Stimulated activated CD4-positive, alpha-beta T cell treated with anti-CD3 and anti-CD28 coated beads, Interleukin-12 subunit alpha, Interleukin-12 subunit beta, amount 100 ng/mL, for 24 hours (primary cell): ENCODE measurements at regions not wholly inside any gene's neighbourhood (a gene's known extent, or its start where the extent isn't known, plus 50 kb on each side); places are given as distances from the start of the nearest gene placed in this dataset.
"Not testable (repeated sequence)": the region's sequence is repeated elsewhere in the genome, so short reads cannot be mapped to it uniquely, and the experiment has no call there.

ENCODE experiments used
- DNase-seq, 2 experiments: peaks; one replicate each; pipeline ENCODE4 v3.0.0-alpha.2; 2020; ENCODE audit warnings: low read depth in 2 of 2

- DNase-seq: no peak
Observed at GRCh38 chr1:233788687-233789086, 115.8 kb upstream of the SLC35F3 start.

DNA sequence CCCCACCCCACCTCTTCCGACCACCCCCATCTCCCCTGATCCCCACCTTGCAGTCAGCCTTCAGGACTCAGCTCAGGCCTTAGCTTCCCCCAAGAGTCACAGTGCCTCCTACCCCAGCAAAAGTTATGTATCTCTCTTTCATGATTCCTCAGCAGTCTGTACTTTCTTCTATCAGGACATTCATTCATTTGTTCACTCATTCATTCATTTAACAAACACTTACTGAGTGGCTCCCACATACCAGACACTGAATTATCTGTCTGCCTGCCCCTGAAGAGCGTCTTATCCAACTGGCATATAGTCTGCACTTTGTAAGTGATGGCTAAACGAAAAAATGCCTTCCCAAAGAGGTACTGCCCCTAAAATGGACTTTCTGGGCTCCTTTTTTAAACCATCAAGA lies 114.4 kb upstream of the SLC35F3 start:
- DNase-seq: no peak

DNA sequence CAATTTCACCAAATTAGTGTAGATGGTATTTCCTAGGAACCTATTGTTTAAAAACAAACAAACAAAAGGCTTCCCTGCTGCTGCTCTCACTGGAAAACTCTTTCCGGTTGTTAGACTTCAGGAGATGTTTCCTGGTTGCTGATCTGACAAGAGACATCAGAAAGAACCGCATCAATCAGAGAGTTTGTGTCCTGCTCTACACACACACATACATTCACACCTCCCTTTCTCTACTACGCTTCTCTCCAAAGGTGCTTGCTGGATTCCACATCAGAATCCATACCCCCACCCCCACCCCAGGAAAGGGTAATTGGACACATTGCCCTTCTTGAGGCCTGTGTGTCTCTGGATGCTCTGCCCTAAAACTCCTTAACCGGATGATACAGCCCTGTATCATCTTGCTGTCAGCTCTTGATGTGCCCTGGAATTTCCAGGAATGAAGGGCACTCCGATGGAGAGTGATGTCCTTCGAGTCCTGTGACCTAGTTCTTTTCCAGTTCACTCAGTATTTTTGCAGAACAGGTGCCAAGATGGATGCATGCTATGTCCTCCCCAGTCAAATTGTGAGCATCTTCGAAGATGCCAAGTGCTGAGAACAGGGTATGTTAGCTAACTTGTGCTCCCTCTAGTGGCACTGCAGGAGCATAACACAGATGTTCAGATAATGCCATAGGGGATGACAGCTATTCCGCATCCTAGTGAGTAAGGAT lies 113.7 kb upstream of the SLC35F3 start:
- DNase-seq: peak in 1 of 2 experiments; percentile 2

- no peak for DNase-seq
Observed at GRCh38 chr1:233791372-233791703, 113.1 kb upstream of the SLC35F3 start.

DNA sequence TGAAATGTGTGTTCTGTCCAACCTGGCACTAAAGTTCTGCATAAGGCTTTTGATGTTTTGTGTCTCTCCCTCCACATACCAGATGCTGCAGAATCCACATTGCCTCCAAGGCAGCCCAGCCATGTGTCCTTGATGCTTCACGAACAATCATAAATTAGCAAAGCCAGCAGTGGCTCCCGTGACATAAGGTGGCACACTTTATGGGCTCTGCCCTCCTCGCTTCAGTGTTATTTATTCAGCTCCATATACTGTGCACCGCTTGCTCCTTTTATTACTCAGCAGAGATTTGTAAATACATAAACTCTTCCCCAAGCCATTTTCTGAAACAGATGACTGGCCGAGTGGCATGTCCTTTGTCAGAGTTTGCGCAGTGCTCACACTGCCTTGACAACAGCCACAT lies 112.8 kb upstream of the SLC35F3 start:
- DNase-seq: no peak

GRCh38 chr1:233794863-233795262 lies 109.6 kb upstream of the SLC35F3 start:
- DNase-seq: no peak

GRCh38 chr1:233796146-233796783 lies 108.2 kb upstream of the SLC35F3 start:
- no peak for DNase-seq

DNA sequence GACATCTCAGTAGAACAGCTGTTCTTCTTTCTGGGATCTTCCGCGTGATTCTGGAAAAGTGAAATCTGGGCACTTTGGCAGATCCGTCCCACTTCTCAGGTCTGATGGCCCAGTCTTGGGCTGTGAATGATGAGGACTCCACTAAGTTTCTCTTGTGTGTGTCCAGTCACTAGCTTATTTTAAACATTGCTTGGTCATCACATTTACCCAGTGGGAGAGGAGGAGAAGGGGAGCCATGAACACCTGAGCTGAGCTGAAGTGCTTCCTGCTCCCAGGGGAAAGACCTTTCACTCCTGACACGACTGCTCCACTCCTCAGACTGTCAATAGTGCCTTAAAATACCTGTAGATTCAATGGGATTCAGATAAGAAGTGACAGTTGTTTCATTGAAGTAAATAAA lies 101.9 kb upstream of the SLC35F3 start:
- no peak for DNase-seq

GRCh38 chr1:233805786-233806185 lies 98.7 kb upstream of the SLC35F3 start:
- DNase-seq: no peak

GRCh38 chr1:233815357-233815756 lies 89.1 kb upstream of the SLC35F3 start:
- no peak for DNase-seq

GRCh38 chr1:233815865-233816264 lies 88.6 kb upstream of the SLC35F3 start:
- DNase-seq: no peak

- no peak for DNase-seq
Observed at GRCh38 chr1:233816348-233816747, 88.1 kb upstream of the SLC35F3 start.

GRCh38 chr1:233819042-233819441 lies 85.4 kb upstream of the SLC35F3 start:
- no peak for DNase-seq

DNA sequence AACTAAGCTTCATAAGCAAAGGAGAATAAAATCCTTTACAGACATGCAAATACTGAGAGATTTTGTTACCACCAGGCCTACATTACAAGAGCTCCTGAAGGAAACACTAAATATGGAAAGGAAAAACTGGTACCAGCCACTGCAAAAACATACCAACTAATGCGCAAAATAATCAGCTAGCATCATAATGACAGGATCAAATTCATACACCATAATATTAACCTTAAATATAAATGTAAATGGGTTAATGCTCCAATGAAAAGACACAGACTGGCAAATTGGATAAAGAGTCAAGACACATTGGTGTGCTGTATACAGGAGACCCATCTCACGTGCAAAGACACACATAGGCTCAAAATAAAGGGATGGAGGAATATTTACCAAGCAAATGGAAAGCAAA lies 80.3 kb upstream of the SLC35F3 start:
- DNase-seq: not testable (repeated sequence)

- not testable (repeated sequence) for DNase-seq
Observed at GRCh38 chr1:233827937-233828336, 76.5 kb upstream of the SLC35F3 start.

DNA sequence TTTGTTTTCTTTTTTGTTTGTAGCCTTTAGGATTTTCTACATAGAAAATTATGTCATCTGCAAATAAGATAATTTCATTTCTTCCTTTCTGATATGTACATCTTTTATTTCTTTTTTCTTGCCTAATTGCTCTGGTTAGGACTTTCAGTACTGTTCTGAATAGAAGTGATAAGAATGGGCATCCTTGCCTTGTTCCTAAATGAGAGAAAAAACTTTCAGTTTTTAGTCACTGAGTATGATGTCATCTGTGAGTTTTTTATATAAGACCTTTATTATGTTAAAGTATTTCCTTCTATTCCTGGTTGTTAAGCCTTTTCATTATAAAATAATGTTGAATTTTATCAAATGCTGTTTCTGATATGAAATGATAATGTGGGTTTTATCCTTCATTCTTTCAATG lies 76.0 kb upstream of the SLC35F3 start:
- DNase-seq: no peak

DNA sequence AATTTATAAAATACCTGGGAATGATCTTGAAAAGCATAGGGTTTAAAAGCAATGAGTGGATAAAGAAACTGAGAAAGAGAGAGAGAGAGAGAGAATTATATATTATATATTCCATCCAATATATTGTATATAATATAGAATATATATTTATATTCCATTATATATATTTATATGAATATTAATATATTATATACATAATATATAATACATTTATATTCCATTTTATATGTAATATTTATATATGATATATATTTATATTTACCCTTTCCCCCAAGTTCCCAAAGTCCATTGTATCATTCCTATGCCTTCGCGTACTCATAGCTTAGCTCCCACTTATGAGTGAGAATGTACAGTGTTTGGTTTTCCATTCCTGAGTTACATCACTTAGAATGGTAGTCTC lies 69.9 kb upstream of the SLC35F3 start:
- DNase-seq: no peak

DNA sequence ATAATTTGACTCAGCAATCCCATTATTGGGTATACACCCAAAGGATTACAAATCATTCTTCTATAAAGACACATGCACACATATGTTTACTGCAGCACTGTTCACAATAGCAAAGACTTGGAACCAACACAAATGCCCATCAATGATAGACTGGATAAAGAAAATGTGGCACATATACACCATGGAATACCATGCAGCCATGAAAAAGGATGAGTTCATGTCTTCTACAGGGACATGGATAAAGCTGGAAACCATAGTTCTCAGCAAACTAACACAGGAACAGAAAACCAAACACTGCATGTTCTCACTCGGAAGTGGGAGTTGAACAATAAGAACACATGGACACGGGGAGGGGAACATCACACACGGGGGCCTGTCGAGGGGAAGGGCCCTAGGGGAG lies 66.3 kb upstream of the SLC35F3 start:
- not testable (repeated sequence) for DNase-seq

DNA sequence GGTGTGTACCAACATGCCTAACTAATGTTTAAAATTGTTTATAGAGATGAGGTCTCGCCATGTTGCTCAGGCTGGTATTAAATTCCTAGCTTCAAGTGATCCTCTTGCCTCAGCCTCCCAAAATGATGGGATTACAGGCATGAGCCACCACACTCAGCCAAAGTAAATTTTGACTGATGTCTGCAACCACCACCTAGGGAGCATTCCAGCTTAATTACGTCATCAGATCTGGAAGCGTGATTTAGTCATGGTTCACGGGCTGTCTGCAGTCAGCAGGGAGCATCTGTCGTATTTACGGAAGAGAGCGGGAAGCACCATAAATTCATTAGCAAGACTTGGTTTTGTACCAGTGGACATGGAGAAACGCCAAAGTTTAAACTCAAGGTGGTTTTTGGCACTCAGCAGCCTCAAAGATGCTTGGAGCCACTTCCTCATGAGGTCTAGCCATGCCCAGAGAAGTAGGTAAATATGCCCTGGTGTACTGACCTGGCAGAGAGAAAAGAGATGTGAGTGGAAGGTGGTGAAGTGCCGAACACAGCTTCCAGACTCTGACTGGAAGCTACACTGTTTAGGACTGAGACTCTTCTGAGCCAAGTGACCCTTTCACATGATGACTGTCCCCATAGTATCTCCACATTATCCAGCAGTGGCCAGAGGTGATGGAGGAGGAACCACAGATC lies 60.8 kb upstream of the SLC35F3 start:
- DNase-seq: no peak

DNA sequence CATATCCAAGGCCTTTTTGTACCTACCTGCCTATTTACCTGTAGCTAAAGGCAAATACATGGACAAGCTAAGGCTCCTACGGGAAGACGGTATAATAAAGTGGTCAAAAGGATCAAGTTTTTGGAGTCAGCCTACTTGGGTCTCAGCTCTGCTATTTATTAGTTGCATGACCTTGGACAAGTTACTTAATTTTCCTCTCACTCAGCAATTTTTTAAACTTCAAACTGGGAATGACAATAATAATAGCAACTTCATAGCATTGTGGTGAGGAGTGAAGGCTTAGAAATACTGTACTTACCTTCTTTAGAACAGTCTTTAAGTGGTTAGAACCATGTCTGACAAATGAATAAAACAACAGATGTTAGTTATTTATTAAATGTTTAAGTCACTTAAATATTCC lies 60.2 kb upstream of the SLC35F3 start:
- DNase-seq: no peak

- DNase-seq: no peak
Observed at GRCh38 chr1:233844692-233845091, 59.8 kb upstream of the SLC35F3 start.
